HG02642 (cell line): ENCODE measurements at regions not wholly inside any gene's neighbourhood (a gene's known extent, or its start where the extent isn't known, plus 50 kb on each side); places are given as distances from the start of the nearest gene placed in this dataset.
"Not testable (repeated sequence)": the region's sequence is repeated elsewhere in the genome, so short reads cannot be mapped to it uniquely, and the experiment has no call there.

Experiments used
- ATAC-seq: cut with Tn5 transposase; IDR thresholded peaks from one replicate; pipeline ENCODE4 v1.9.1; 2021; ENCODE audit warnings: mild to moderate bottlenecking; ENCODE audit not compliant: unreplicated experiment, poor library complexity

GRCh38 chr7:16933296-16934279 is 51.8 kb upstream of the AGR3 start:
- no peak for ATAC-seq

- no peak for ATAC-seq
Observed at GRCh38 chr7:16934722-16935340, 53.0 kb upstream of the AGR3 start.

GRCh38 chr7:16935341-16935735 is 53.6 kb upstream of the AGR3 start:
- ATAC-seq: no peak

GRCh38 chr7:16936626-16937422 is 55.0 kb upstream of the AGR3 start:
- no peak for ATAC-seq

GRCh38 chr7:16939161-16939560 is 57.4 kb upstream of the AGR3 start:
- no peak for ATAC-seq

GRCh38 chr7:16940776-16941175 is 59.0 kb upstream of the AGR3 start:
- ATAC-seq: no peak

GRCh38 chr7:16942929-16943509 is 61.2 kb upstream of the AGR3 start:
- ATAC-seq: no peak

- no peak for ATAC-seq
Observed at GRCh38 chr7:16944936-16945335, 63.2 kb upstream of the AGR3 start.

GRCh38 chr7:16945372-16945771 is 63.6 kb upstream of the AGR3 start:
- no peak for ATAC-seq

GRCh38 chr7:16948110-16948509 is 66.3 kb upstream of the AGR3 start:
- not testable (repeated sequence) for ATAC-seq

- ATAC-seq: no peak
Observed at GRCh38 chr7:16951483-16952080, 69.8 kb upstream of the AGR3 start.

GRCh38 chr7:16954321-16954720 is 72.5 kb upstream of the AGR3 start:
- no peak for ATAC-seq

GRCh38 chr7:16958724-16959123 is 76.9 kb upstream of the AGR3 start:
- ATAC-seq: no peak

- no peak for ATAC-seq
Observed at GRCh38 chr7:16960337-16960965, 78.7 kb upstream of the AGR3 start.

GRCh38 chr7:16961641-16962040 is 79.9 kb upstream of the AGR3 start:
- ATAC-seq: no peak

- ATAC-seq: no peak
Observed at GRCh38 chr7:16963044-16963443, 81.3 kb upstream of the AGR3 start.

GRCh38 chr7:16965697-16966096 is 83.9 kb upstream of the AGR3 start:
- not testable (repeated sequence) for ATAC-seq

- no peak for ATAC-seq
Observed at GRCh38 chr7:16967300-16967811, 85.6 kb upstream of the AGR3 start.

GRCh38 chr7:16970732-16971482 is 89.1 kb upstream of the AGR3 start:
- ATAC-seq: no peak
